Adrenal gland (tissue), 9 donors: ENCODE measurements at regions not wholly inside any gene's neighbourhood (a gene's known extent, or its start where the extent isn't known, plus 50 kb on each side); places are given as distances from the start of the nearest gene placed in this dataset.

Source experiments
- DNase-seq, 7 donors: peaks; one replicate each; pipeline ENCODE4 v3.0.0-alpha.2; 2019 to 2020
- H3K27ac ChIP-seq, 5 donors: fragments of 200-600 bp; sonication (generic) in 4 of 5; 1 replicate in 3 of 5; 2 replicates in 2 of 5; pipeline versions ENCODE4 v1.5.1 to v1.8.0; 2016 to 2020; ENCODE audit warnings: mild to moderate bottlenecking in 1 of 5
- H3K27me3 ChIP-seq: fragments of 200-600 bp; 2 replicates; pipeline ENCODE4 v1.8.0; 2021
- H3K36me3 ChIP-seq, 2 donors: fragments of 200-600 bp; replicated peaks in 1 of 2; 1 replicate in 1 of 2; 2 replicates in 1 of 2; pipeline versions ENCODE4 v1.5.1 to v1.8.0; 2018 to 2022
- H3K4me1 ChIP-seq, 2 donors: fragments of 200-600 bp; replicated peaks in 1 of 2; 1 replicate in 1 of 2; 2 replicates in 1 of 2; pipeline versions ENCODE4 v1.5.1 to v1.8.0; 2018 to 2021
- H3K4me3 ChIP-seq, 4 donors: fragments of 200-600 bp; sonication (generic) in 3 of 4; one replicate each; pipeline ENCODE4 v1.5.1; 2016 to 2018
- H3K9me3 ChIP-seq, 3 donors: fragments of 200-600 bp; sonication (generic) in 1 of 3; replicated peaks in 1 of 3; 1 replicate in 2 of 3; 2 replicates in 1 of 3; pipeline versions ENCODE4 v1.5.1 to v1.8.0; 2016 to 2021
- CTCF ChIP-seq, 6 experiments: fragments of 450-650 bp in 4 of 6; fragments of 200-600 bp in 2 of 6; sonication (generic) in 1 of 6; IDR thresholded peaks; 1 replicate in 5 of 6; 2 replicates in 1 of 6; pipeline versions ENCODE4 v1.5.1 to v1.8.0; 2016 to 2021; ENCODE audit warnings: antibody characterized with exemption in 6 of 6, mild to moderate bottlenecking in 2 of 6, moderate library complexity in 1 of 6
- POLR2A ChIP-seq, 2 donors: fragments of 450-650 bp; IDR thresholded peaks; one replicate each; pipeline ENCODE4 v1.6.1; 2017; ENCODE audit warnings: antibody characterized with exemption in 2 of 2, mild to moderate bottlenecking in 2 of 2, moderate library complexity in 1 of 2
- WGBS, 4 donors: extraction: QIAGEN DNeasy Blood & Tissue Kit in 2 of 4; methylation state at CpG; one replicate each; pipeline versions ENCODE4 v1.1.5 to v1.1.7; 2013 to 2017; 5-methylcytosine and 5-hydroxymethylcytosine counted together
- intact Hi-C, 2 donors: fragments of 100-400 bp; cut with DNase I; formaldehyde crosslinking; loops; one replicate each; pipeline versions ENCODE4 v1.14.1 to v1.15.0; 2022 to 2023
- donor health status: healthy with polysubstance abuse.
- donor health status: Bipolar disorder and iron deficiency.
- donor health status: DM: yes; HTN: yes; CAD: no.
- donor health status: DM: no; HTN: no; CAD: no.
- donor health status: DM: no; HTN: no; CAD: no.

- no peaks in the 10 kb centered on the region for H3K4me1 ChIP-seq
- no peak overlapping the region for H3K27ac ChIP-seq
- TF ChIP-seq POLR2A (IDR thresholded peaks at IDR 0.05) (no peak), CTCF (IDR thresholded peaks at IDR 0.05) (no peak)
- no peaks in the 10 kb centered on the region for H3K36me3 ChIP-seq
- no peaks in the 10 kb centered on the region for H3K27me3 ChIP-seq
- intact Hi-C loops, result no loop called here
- 44 to 78% (median 70%) methylated on average over 5 of the region's 5 CpGs for WGBS, 4 donors
- H3K9me3 ChIP-seq, result no peaks in the 10 kb centered on the region
- DNase-seq, result no peak
- no peak overlapping the region for H3K4me3 ChIP-seq
Observed at GRCh38 chrX:46039526-46039925, 505.7 kb downstream of the ZNF674 start.

- peaks cover 9% of the 10 kb centered on the region for H3K27me3 ChIP-seq
- no peak overlapping the region for H3K4me3 ChIP-seq
- 64 to 87% (median 84%) methylated on average over 1 of the region's 1 CpG for whole genome bisulfite sequencing, 4 donors
- no peaks in the 10 kb centered on the region for H3K9me3 ChIP-seq
- H3K4me1 ChIP-seq, result no peaks in the 10 kb centered on the region
- H3K36me3 ChIP-seq, result no peaks in the 10 kb centered on the region
- intact Hi-C loops, result no loop called here
- no peak for DNase-seq
- TF ChIP-seq CTCF (IDR thresholded peaks at IDR 0.05) (no peak), POLR2A (IDR thresholded peaks at IDR 0.05) (no peak)
- H3K27ac ChIP-seq, result no peak overlapping the region
Observed at GRCh38 chrX:46036508-46036907, 508.7 kb downstream of the ZNF674 start.

- Histone ChIP-seq H3K4me3 (no peak overlapping the region), H3K4me1 (no peaks in the 10 kb centered on the region), H3K36me3 (no peaks in the 10 kb centered on the region), H3K9me3 (no peaks in the 10 kb centered on the region), H3K27me3 (peaks cover 14% of the 10 kb centered on the region), H3K27ac (no peak overlapping the region)
- intact Hi-C loops, result no loop called here
- TF ChIP-seq CTCF (IDR thresholded peaks at IDR 0.05) (no peak), POLR2A (IDR thresholded peaks at IDR 0.05) (no peak)
- no peak for DNase-seq
Observed at GRCh38 chrX:46034868-46035267, 510.4 kb downstream of the ZNF674 start.

- no peak for DNase-seq
- no peak overlapping the region for H3K4me3 ChIP-seq
- intact Hi-C loops, result no loop called here
- no peak overlapping the region for H3K27ac ChIP-seq
- TF ChIP-seq CTCF (IDR thresholded peaks at IDR 0.05), result no peak
- H3K9me3 ChIP-seq, result no peaks in the 10 kb centered on the region
- H3K4me1 ChIP-seq, result no peaks in the 10 kb centered on the region
- H3K27me3 ChIP-seq, result peaks cover 20% of the 10 kb centered on the region
- H3K36me3 ChIP-seq, result no peaks in the 10 kb centered on the region
- whole genome bisulfite sequencing, 4 donors, result 84 to 100% (median 94%) methylated on average over 1 of the region's 1 CpG
Observed at GRCh38 chrX:46029777-46030176, 515.4 kb downstream of the ZNF674 start.
